SK-N-SH (cell line): ENCODE measurements at regions not wholly inside any gene's neighbourhood (a gene's known extent, or its start where the extent isn't known, plus 50 kb on each side); places are given as distances from the start of the nearest gene placed in this dataset.
A peak's percentile ranks its signal among the peaks of the same experiment; 100 is the strongest.

Source experiments
- CTCF ChIP-seq: fragments of 200-600 bp; sonication (generic); IDR thresholded peaks from 2 replicates; pipeline ENCODE4 v1.6.1; 2017; ENCODE audit warnings: antibody characterized with exemption, mild to moderate bottlenecking, moderate library complexity
- EP300 ChIP-seq, 2 experiments: IDR thresholded peaks; 2 replicates each; pipeline versions ENCODE4 v1.4.0 to v1.6.1; 2012; ENCODE audit warnings: borderline replicate concordance in 1 of 2, low read depth in 1 of 2, low read length in 1 of 2
- MXI1 ChIP-seq: IDR thresholded peaks from 2 replicates; pipeline ENCODE4 v1.6.1; 2012; ENCODE audit warnings: mild to moderate bottlenecking, low read depth, low read length, improper control_type of control experiment
- REST ChIP-seq: IDR thresholded peaks from 2 replicates; pipeline ENCODE4 v1.6.1; 2012; ENCODE audit warnings: mild to moderate bottlenecking, low read depth, low read length, moderate library complexity
- SIN3A ChIP-seq: IDR thresholded peaks from 2 replicates; pipeline ENCODE4 v1.6.1; 2012; ENCODE audit warnings: low read depth, mild to moderate bottlenecking, low read length, moderate library complexity, borderline replicate concordance
- SMC3 ChIP-seq: IDR thresholded peaks from 2 replicates; pipeline ENCODE4 v1.6.1; 2012; ENCODE audit warnings: low read depth, low read length, improper control_type of control experiment
- TEAD4 ChIP-seq: IDR thresholded peaks from 2 replicates; pipeline ENCODE4 v1.4.0; 2012; ENCODE audit warnings: mild to moderate bottlenecking, borderline replicate concordance; ENCODE audit not compliant: insufficient read depth
- USF2 ChIP-seq: fragments of 150-350 bp; IDR thresholded peaks from 2 replicates; pipeline ENCODE4 v1.6.1; 2017; ENCODE audit warnings: antibody characterized with exemption, low read length, low read depth, borderline replicate concordance

- peak; percentile 90 for TF ChIP-seq CTCF
- peak; percentile 80 for TF ChIP-seq SMC3
- no peak for TF ChIP-seq USF2
- no peak for TF ChIP-seq MXI1
- no peak for TF ChIP-seq SIN3A
- TF ChIP-seq EP300 (IDR thresholded peaks at IDR 0.05; ENCODE audit: borderline replicate concordance in 1 of 2, low read depth in 1 of 2, low read length in 1 of 2) = no peak
- TF ChIP-seq TEAD4 = no peak
- no peak for TF ChIP-seq REST
Observed at GRCh38 chrX:69285881-69286564, 120.8 kb upstream of the PJA1 start.
